ENCODE measurements at regions not wholly inside any gene's neighbourhood (a gene's known extent, or its start where the extent isn't known, plus 50 kb on each side); places are given as distances from the start of the nearest gene placed in this dataset.

DNA sequence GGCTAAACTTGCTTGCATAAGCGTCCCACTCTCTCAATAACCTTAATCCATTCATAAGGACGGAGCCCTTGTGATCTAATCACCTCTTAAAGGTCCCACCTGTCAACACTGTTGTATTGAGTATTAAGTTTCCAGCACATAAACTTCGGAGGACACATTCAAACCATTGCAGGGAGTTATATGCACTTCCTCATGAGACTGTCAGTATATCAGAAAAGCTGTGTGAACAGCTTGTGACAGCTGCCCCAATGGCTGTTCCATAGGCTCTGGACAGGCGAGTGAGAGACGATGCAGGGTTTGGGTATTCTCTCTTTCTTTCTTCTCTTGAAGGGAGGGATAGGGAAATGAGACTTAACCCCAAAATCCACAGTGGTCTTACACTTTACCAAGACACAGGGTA is 64.2 kb upstream of the RPL34 start:
- H3K4me3 ChIP-seq (ENCODE audit: low read depth, low read length) = no peak overlapping the region
- DNase-seq (ENCODE audit: low read depth) = no peak
- TF ChIP-seq, protein P1, sequence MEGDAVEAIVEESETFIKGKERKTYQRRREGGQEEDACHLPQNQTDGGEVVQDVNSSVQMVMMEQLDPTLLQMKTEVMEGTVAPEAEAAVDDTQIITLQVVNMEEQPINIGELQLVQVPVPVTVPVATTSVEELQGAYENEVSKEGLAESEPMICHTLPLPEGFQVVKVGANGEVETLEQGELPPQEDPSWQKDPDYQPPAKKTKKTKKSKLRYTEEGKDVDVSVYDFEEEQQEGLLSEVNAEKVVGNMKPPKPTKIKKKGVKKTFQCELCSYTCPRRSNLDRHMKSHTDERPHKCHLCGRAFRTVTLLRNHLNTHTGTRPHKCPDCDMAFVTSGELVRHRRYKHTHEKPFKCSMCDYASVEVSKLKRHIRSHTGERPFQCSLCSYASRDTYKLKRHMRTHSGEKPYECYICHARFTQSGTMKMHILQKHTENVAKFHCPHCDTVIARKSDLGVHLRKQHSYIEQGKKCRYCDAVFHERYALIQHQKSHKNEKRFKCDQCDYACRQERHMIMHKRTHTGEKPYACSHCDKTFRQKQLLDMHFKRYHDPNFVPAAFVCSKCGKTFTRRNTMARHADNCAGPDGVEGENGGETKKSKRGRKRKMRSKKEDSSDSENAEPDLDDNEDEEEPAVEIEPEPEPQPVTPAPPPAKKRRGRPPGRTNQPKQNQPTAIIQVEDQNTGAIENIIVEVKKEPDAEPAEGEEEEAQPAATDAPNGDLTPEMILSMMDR (IDR thresholded peaks at IDR 0.05; ENCODE audit: insufficient read depth, low read depth, low read length, missing control alignments) = no peak

DNA sequence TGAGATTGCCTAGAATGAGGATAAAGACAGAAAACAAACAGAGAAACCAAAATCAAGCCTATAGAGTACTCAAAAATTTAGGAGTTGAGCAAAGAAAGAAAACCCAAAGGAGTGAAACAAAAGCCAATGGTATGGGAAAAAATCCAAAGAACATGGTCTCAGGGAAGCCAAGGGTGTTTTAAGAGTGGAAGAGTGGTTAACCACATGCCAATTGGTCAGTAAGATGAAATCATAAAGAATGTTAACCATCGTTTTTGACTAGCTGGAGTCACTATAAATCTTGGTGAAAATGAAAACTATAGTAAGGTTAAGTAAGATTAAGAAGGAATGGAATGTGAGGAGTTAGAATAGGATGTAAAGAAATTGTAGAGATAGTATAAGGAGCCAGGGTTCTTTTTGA is 64.7 kb upstream of the RPL34 start:
- TF ChIP-seq, protein P1 (IDR thresholded peaks at IDR 0.05; ENCODE audit: insufficient read depth, low read depth, low read length, missing control alignments) = no peak
- no peak for DNase-seq (ENCODE audit: low read depth)

DNA sequence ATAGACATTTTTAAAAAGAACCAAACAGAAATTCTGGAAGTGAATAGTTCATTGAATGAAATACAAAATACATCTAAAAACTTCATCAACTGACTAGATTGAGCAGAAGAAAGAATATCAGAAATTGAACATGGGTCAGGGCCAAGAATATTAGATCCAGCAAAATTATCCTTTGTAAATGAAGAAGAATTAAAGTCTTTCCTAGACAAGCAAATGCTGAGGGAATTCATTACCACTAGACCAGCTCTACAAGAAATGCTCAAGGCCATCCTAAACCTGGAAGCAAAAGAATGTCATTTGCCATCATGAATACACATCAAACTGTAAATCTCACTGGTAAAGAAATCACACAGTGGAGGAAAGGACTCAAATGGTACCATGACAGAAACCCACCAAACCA is 72.7 kb upstream of the RPL34 start:
- no peak for DNase-seq (ENCODE audit: low read depth)
- TF ChIP-seq, protein P1 (IDR thresholded peaks at IDR 0.05; ENCODE audit: insufficient read depth, low read depth, low read length, missing control alignments) = no peak

More for the DNA sequence above, 64.7 kb upstream of the RPL34 start:
- H3K4me3 ChIP-seq (ENCODE audit: low read depth, low read length) = no peak overlapping the region

DNA sequence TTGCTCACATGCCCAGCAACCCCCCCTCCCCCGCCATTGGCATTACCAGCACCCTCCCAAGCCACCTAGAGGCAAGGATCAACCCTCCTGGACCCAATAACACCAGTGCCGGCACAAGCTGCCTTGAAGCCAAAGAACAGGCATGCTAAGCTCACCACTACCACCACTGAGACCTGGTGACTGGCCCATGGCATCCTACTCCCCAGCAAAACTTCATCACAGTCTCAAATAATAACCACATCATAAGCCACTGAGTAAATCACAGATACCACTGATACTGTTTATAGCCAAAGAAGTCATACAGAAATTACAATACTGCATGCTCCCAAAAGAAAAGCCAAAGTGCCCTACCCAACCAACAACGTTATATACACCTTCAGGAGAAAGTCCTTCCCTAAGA is 73.6 kb upstream of the RPL34 start:
- no peak for DNase-seq (ENCODE audit: low read depth)
- H3K4me3 ChIP-seq (ENCODE audit: low read depth, low read length) = no peak overlapping the region
- TF ChIP-seq, protein P1 (IDR thresholded peaks at IDR 0.05; ENCODE audit: insufficient read depth, low read depth, low read length, missing control alignments) = no peak

More for the DNA sequence above, 72.7 kb upstream of the RPL34 start:
- no peak overlapping the region for H3K4me3 ChIP-seq (ENCODE audit: low read depth, low read length)

DNA sequence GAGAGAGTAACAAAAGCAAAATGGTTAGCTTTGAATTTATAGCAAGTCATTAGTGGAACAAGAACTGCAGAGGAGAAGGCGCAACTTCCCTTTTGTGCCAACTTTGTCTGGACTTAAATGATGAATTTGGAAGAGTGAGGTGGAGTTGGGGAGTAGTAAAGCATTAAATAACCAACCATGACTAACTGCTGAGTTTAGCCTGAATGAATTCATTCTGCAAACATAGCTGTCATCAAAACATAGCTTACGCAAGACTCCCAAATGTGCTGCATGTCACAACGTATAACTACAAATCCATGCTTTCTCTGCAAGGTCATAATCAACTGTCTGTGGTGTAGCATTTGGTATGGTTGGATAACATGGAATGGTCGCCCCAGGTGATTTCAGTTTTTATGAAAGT is 75.9 kb upstream of the RPL34 start:
- no peak for DNase-seq (ENCODE audit: low read depth)
- no peak overlapping the region for H3K4me3 ChIP-seq (ENCODE audit: low read depth, low read length)
- TF ChIP-seq, protein P1 (IDR thresholded peaks at IDR 0.05; ENCODE audit: insufficient read depth, low read depth, low read length, missing control alignments) = no peak

DNA sequence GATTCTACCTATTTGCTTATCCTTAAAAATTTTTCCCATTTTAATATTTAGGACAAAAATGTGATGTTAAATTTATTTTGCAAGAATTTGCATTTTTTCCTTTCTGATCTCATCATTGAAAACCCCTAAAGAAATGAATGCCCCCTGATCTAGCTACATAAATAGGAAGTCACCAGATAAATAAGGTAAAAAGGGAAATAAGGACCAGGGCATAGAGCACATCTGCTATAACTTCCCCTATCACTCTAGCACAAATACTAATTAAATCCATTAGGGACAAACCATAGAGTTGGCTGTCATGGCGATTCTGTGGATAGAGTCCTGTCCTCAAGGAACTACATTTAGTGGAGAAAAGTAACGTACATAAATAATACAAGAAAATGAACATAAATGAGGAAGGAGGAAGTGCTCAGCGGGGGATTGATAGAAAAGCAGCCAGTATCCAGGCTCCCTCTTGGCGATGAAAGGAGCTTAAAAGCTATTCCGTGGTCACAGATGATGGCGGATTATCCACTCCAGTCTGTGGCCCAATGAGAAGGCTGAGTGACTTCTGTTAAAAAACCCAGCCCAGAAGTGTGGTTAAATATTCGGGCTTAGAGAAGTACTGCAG is 76.9 kb upstream of the RPL34 start:
- no peak for DNase-seq (ENCODE audit: low read depth)
- TF ChIP-seq, protein P1 (IDR thresholded peaks at IDR 0.05; ENCODE audit: insufficient read depth, low read depth, low read length, missing control alignments) = no peak
- H3K4me3 ChIP-seq (ENCODE audit: low read depth, low read length) = no peak overlapping the region

DNA sequence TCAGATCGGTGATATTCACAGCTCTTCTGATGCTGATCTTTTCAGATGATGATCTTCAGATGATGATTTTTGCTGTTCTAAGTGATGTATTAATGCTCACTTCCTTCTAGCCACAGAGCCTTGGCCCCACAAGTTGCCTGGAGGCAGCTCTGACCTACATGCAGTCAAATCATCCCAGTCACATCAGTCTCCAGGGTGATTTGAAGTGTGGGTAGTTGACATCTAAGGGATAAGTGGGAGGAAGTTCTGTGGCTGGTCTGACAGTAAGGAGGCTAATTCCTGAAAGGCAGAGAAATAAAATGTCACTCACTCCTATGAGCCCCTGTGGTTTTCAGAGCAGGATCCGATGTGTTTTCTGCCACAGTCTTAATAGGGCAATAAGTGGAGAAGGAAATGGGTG is 79.8 kb upstream of the RPL34 start:
- H3K4me3 ChIP-seq (ENCODE audit: low read depth, low read length) = no peak overlapping the region
- TF ChIP-seq, protein P1 (IDR thresholded peaks at IDR 0.05; ENCODE audit: insufficient read depth, low read depth, low read length, missing control alignments) = no peak
- DNase-seq (ENCODE audit: low read depth) = no peak

Measured in GM12865 (cell line).